HG02678 (cell line): ENCODE measurements at regions not wholly inside any gene's neighbourhood (a gene's known extent, or its start where the extent isn't known, plus 50 kb on each side); places are given as distances from the start of the nearest gene placed in this dataset.
"Not testable (repeated sequence)": the region's sequence is repeated elsewhere in the genome, so short reads cannot be mapped to it uniquely, and the experiment has no call there.

Experiments
- ATAC-seq: cut with Tn5 transposase; IDR thresholded peaks from one replicate; pipeline ENCODE4 v1.9.1; 2021; ENCODE audit warnings: mild to moderate bottlenecking, moderate library complexity; ENCODE audit not compliant: unreplicated experiment

GRCh38 chr15:66882251-66883020 is 180.4 kb downstream of the SMAD6 start:
- no peak for ATAC-seq

- ATAC-seq, result no peak
Observed at GRCh38 chr15:66883284-66883911, 181.4 kb downstream of the SMAD6 start.

GRCh38 chr15:66884115-66884622 is 181.2 kb upstream of the SMAD3 start:
- ATAC-seq, result no peak

- ATAC-seq, result no peak
Observed at GRCh38 chr15:66884661-66885237, 180.7 kb upstream of the SMAD3 start.

- ATAC-seq, result no peak
Observed at GRCh38 chr15:66885281-66885915, 180.0 kb upstream of the SMAD3 start.

GRCh38 chr15:66886241-66886675 is 179.1 kb upstream of the SMAD3 start:
- ATAC-seq, result no peak

GRCh38 chr15:66886686-66887273 is 178.6 kb upstream of the SMAD3 start:
- no peak for ATAC-seq

- not testable (repeated sequence) for ATAC-seq
Observed at GRCh38 chr15:66889298-66889697, 176.1 kb upstream of the SMAD3 start.

GRCh38 chr15:66891776-66892175 is 173.6 kb upstream of the SMAD3 start:
- no peak for ATAC-seq

GRCh38 chr15:66893294-66893693 is 172.1 kb upstream of the SMAD3 start:
- no peak for ATAC-seq

GRCh38 chr15:66894363-66894762 is 171.0 kb upstream of the SMAD3 start:
- no peak for ATAC-seq

GRCh38 chr15:66894986-66895780 is 170.2 kb upstream of the SMAD3 start:
- no peak for ATAC-seq

GRCh38 chr15:66895794-66896453 is 169.5 kb upstream of the SMAD3 start:
- ATAC-seq, result no peak

GRCh38 chr15:66896611-66897010 is 168.8 kb upstream of the SMAD3 start:
- ATAC-seq, result no peak

- no peak for ATAC-seq
Observed at GRCh38 chr15:66897416-66897815, 168.0 kb upstream of the SMAD3 start.

- ATAC-seq, result no peak
Observed at GRCh38 chr15:66897971-66898370, 167.4 kb upstream of the SMAD3 start.

GRCh38 chr15:66898656-66899386 is 166.6 kb upstream of the SMAD3 start:
- ATAC-seq, result no peak

- ATAC-seq, result no peak
Observed at GRCh38 chr15:66899555-66900350, 165.6 kb upstream of the SMAD3 start.
